H1 (cell line): ENCODE measurements at regions not wholly inside any gene's neighbourhood (a gene's known extent, or its start where the extent isn't known, plus 50 kb on each side); places are given as distances from the start of the nearest gene placed in this dataset.

Experiments
- CTCF ChIA-PET: fragments of 300-600 bp; sonication (Branson Sonifier 250); formaldehyde crosslinking; loops from one replicate; lab custom pipeline; 2021; ENCODE audit not compliant: partially characterized antibody; lab: Charles Lee
- POLR2A ChIA-PET: fragments of 300-600 bp; sonication (Branson Sonifier 250); formaldehyde crosslinking; loops from one replicate; lab custom pipeline; 2021; ENCODE audit warnings: inconsistent platforms; ENCODE audit not compliant: partially characterized antibody; lab: Charles Lee
- DNase-seq, 2 experiments: peaks; one replicate each; pipeline versions ENCODE4 v3.0.0 to v3.0.0-alpha.2; 2010 to 2022; ENCODE audit warnings: low spot score in 2 of 2, low read depth in 1 of 2, mixed read lengths in 1 of 2
- FAIRE-seq: peaks from 2 replicates; lab custom pipeline; 2011; peaks lifted over from hg19 to GRCh38; lab: Jason Lieb, UNC
- H2AFZ ChIP-seq: 2 replicates; pipeline ENCODE4 v1.8.1; 2012; ENCODE audit warnings: low read length, inconsistent platforms
- H2AK5ac ChIP-seq: 2 replicates; pipeline ENCODE4 v1.6.1; 2013; ENCODE audit warnings: low read depth, low read length
- H2BK120ac ChIP-seq: replicated peaks from 2 replicates; pipeline ENCODE3; 2013; ENCODE audit warnings: low read depth, low read length, inconsistent platforms
- H2BK12ac ChIP-seq: 2 replicates; pipeline ENCODE4 v1.6.1; 2013; ENCODE audit warnings: low read depth, low read length
- H2BK15ac ChIP-seq: 2 replicates; pipeline ENCODE4 v1.6.1; 2013; ENCODE audit warnings: low read length
- H2BK20ac ChIP-seq: 2 replicates; pipeline ENCODE4 v1.6.1; 2013; ENCODE audit warnings: low read length
- H2BK5ac ChIP-seq: 2 replicates; pipeline ENCODE4 v1.6.1; 2013; ENCODE audit warnings: low read depth, low read length
- H3K14ac ChIP-seq: 2 replicates; pipeline ENCODE4 v1.6.1; 2013; ENCODE audit warnings: inconsistent platforms; ENCODE audit not compliant: insufficient read length
- H3K18ac ChIP-seq: 2 replicates; pipeline ENCODE4 v1.6.1; 2013; ENCODE audit warnings: low read length; ENCODE audit errors: extremely low read depth
- H3K23ac ChIP-seq: 2 replicates; pipeline ENCODE4 v1.6.1; 2013; ENCODE audit warnings: inconsistent platforms; ENCODE audit not compliant: insufficient read length
- H3K23me2 ChIP-seq: 2 replicates; pipeline ENCODE4 v1.6.1; 2013; ENCODE audit warnings: low read depth, low read length
- H3K27ac ChIP-seq: 2 replicates; pipeline ENCODE4 v1.6.1; 2011; ENCODE audit warnings: low read depth, low read length, inconsistent platforms
- H3K27me3 ChIP-seq, 4 experiments: replicated peaks in 1 of 4; 1 replicate in 1 of 4; 2 replicates in 3 of 4; pipeline versions ENCODE4 v1.6.1 to v1.8.1; 2011 to 2013; ENCODE audit warnings: low read length in 3 of 4, mild to moderate bottlenecking in 3 of 4, inconsistent platforms in 2 of 4, mixed read lengths in 2 of 4, moderate library complexity in 1 of 4; ENCODE audit not compliant: control insufficient read depth in 3 of 4, insufficient read depth in 3 of 4; ENCODE audit errors: extremely low read depth in 1 of 4
- H3K36me3 ChIP-seq, 4 experiments: 2 replicates each; pipeline versions ENCODE4 v1.6.1 to v1.8.1; 2011 to 2013; ENCODE audit warnings: mild to moderate bottlenecking in 4 of 4, low read length in 3 of 4, moderate library complexity in 2 of 4, control low read depth in 1 of 4, inconsistent platforms in 1 of 4; ENCODE audit not compliant: insufficient read depth in 4 of 4, control insufficient read depth in 2 of 4
- H3K4ac ChIP-seq: replicated peaks from 2 replicates; pipeline ENCODE3; 2013; ENCODE audit warnings: low read length, low read depth, mixed read lengths, inconsistent platforms; ENCODE audit not compliant: insufficient read length
- H3K4me1 ChIP-seq, 4 experiments: replicated peaks in 1 of 4; 1 replicate in 1 of 4; 2 replicates in 3 of 4; pipeline versions ENCODE4 v1.6.1 to v1.8.1; 2011 to 2013; ENCODE audit warnings: low read length in 3 of 4, inconsistent platforms in 2 of 4, mixed read lengths in 1 of 4; ENCODE audit not compliant: insufficient read depth in 4 of 4, control insufficient read depth in 3 of 4
- H3K4me2 ChIP-seq, 2 experiments: 2 replicates each; pipeline versions ENCODE4 v1.6.1 to v1.8.1; 2011 to 2013; ENCODE audit warnings: low read depth in 2 of 2, low read length in 2 of 2, control low read depth in 1 of 2, inconsistent platforms in 1 of 2, mild to moderate bottlenecking in 1 of 2; ENCODE audit not compliant: insufficient read depth in 1 of 2
- H3K4me3 ChIP-seq, 4 experiments: fragments of 200-600, 300-600 bp in 1 of 4; sonication (generic), shearing (Covaris generic), sonication (Bioruptor Twin) in 1 of 4; 2 replicates each; pipeline versions ENCODE4 v1.5.1 to v1.8.1; 2011 to 2016; ENCODE audit warnings: low read length in 4 of 4, low read depth in 3 of 4, control low read depth in 2 of 4, inconsistent platforms in 2 of 4, mild to moderate bottlenecking in 2 of 4, mixed read lengths in 1 of 4, moderate library complexity in 1 of 4; ENCODE audit not compliant: insufficient read depth in 2 of 4; ENCODE audit errors: extremely low read depth in 1 of 4
- H3K56ac ChIP-seq: replicated peaks from 2 replicates; pipeline ENCODE3; 2013; ENCODE audit warnings: low read depth, mild to moderate bottlenecking, mixed read lengths, low read length, inconsistent platforms; ENCODE audit not compliant: insufficient read length
- H3K79me1 ChIP-seq: 2 replicates; pipeline ENCODE4 v1.6.1; 2013; ENCODE audit warnings: low read depth, low read length, control low read depth
- H3K79me2 ChIP-seq, 2 experiments: 2 replicates each; pipeline versions ENCODE4 v1.6.1 to v1.8.1; 2012 to 2013; ENCODE audit warnings: low read length in 2 of 2, mild to moderate bottlenecking in 2 of 2, inconsistent platforms in 1 of 2; ENCODE audit not compliant: insufficient read depth in 2 of 2, control insufficient read depth in 1 of 2
- H3K9ac ChIP-seq, 4 experiments: replicated peaks in 1 of 4; 1 replicate in 1 of 4; 2 replicates in 3 of 4; pipeline versions ENCODE4 v1.6.1 to v1.8.1; 2011 to 2013; ENCODE audit warnings: low read depth in 3 of 4, low read length in 3 of 4, control low read depth in 2 of 4, mild to moderate bottlenecking in 2 of 4, moderate library complexity in 2 of 4, inconsistent platforms in 1 of 4; ENCODE audit errors: extremely low read depth in 1 of 4
- H3K9me3 ChIP-seq, 2 experiments: 2 replicates each; pipeline versions ENCODE4 v1.6.1 to v1.8.1; 2012 to 2013; ENCODE audit warnings: mild to moderate bottlenecking in 2 of 2, moderate library complexity in 2 of 2, control low read depth in 1 of 2, inconsistent platforms in 1 of 2, low read depth in 1 of 2, low read length in 1 of 2, mixed read lengths in 1 of 2; ENCODE audit not compliant: insufficient read depth in 2 of 2
- H4K20me1 ChIP-seq, 2 experiments: replicated peaks in 1 of 2; 2 replicates each; pipeline versions ENCODE3 to v1.8.1; 2011 to 2013; ENCODE audit warnings: inconsistent platforms in 2 of 2, low read length in 2 of 2, mild to moderate bottlenecking in 1 of 2; ENCODE audit not compliant: insufficient read depth in 2 of 2, control insufficient read depth in 1 of 2
- H4K5ac ChIP-seq: 2 replicates; pipeline ENCODE4 v1.6.1; 2013; ENCODE audit warnings: low read length, low read depth, mixed read lengths, inconsistent platforms; ENCODE audit not compliant: insufficient read length
- H4K8ac ChIP-seq: 2 replicates; pipeline ENCODE4 v1.8.0; 2013; ENCODE audit warnings: mild to moderate bottlenecking, moderate library complexity, low read length, inconsistent platforms; ENCODE audit not compliant: insufficient read depth; ENCODE audit errors: extremely low read depth
- H4K91ac ChIP-seq: replicated peaks from 2 replicates; pipeline ENCODE3; 2013; ENCODE audit warnings: low read length, mixed read lengths, inconsistent platforms; ENCODE audit not compliant: insufficient read length
- BACH1 ChIP-seq: IDR thresholded peaks from 2 replicates; pipeline ENCODE4 v1.6.1; 2012; ENCODE audit warnings: low read length, improper control_type of control experiment
- CREB1 ChIP-seq: IDR thresholded peaks from 2 replicates; pipeline ENCODE4 v1.6.1; 2012; ENCODE audit warnings: inconsistent platforms
- JUN ChIP-seq: IDR thresholded peaks from 2 replicates; pipeline ENCODE4 v1.6.1; 2011; ENCODE audit warnings: low read depth, mild to moderate bottlenecking, improper control_type of control experiment, low read length
- RFX5 ChIP-seq: IDR thresholded peaks from 2 replicates; pipeline ENCODE4 v1.6.1; 2011; ENCODE audit warnings: low read depth, low read length, improper control_type of control experiment, borderline replicate concordance
- SIX5 ChIP-seq: IDR thresholded peaks from 2 replicates; pipeline ENCODE4 v1.6.1; 2011; ENCODE audit warnings: mild to moderate bottlenecking, low read depth, low read length
- TCF12 ChIP-seq: IDR thresholded peaks from 2 replicates; pipeline ENCODE4 v1.6.1; 2011; ENCODE audit warnings: low read depth, mild to moderate bottlenecking, low read length
- WGBS, 2 experiments: shearing (Covaris generic) in 1 of 2; methylation state at CpG; one replicate each; pipeline versions ENCODE4 v1.1.6 to v1.1.7; 2013 to 2015; ENCODE audit warnings: low lambda C conversion rate in 2 of 2, mixed read lengths in 2 of 2, inconsistent platforms in 1 of 2, low coverage in 1 of 2, missing lambda C conversion rate in 1 of 2; ENCODE audit not compliant: insufficient replicate concordance in 2 of 2, insufficient coverage in 1 of 2, insufficient read length in 1 of 2; ENCODE audit errors: extremely low coverage in 1 of 2, missing lambda C conversion rate in 1 of 2; 5-methylcytosine and 5-hydroxymethylcytosine counted together

DNA sequence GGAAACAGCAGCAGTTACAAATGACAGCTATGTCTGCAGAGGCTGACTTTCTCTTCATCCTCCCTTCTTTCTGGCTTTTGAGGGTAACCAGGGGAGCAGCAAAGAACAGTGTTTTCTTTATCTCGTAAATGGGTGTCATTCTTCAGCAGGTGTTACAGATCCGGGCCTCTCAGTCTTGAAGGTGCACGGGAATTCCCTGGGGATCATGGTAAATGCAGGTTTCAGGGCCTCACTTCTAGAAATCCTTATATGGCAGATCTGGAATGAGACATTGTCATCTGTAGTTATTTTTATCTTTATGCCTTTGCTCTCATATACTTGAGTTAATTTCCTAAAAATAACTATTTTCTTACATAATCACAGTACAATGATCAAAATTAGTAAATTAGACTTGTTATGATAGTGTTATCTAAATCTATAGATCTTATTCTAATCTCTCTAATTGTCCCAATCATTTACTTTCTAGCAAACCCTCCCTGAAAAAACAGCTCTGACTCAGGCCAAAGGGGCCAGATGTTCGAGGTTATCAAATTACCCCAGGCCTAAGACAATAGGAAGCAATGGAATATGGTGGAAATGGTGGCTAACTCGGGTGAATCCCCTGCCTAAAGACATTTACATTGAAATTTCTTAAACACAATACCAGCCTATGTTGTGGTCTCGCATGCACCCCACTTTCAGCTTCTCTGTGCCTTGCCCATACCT lies 145.0 kb downstream of the CAND1 start:
- H3K56ac ChIP-seq: no peak overlapping the region
- no peak overlapping the region for H2BK120ac ChIP-seq
- no peak for TF ChIP-seq JUN
- no peak for TF ChIP-seq CREB1
- TF ChIP-seq SIX5: no peak
- TF ChIP-seq TCF12: peak; percentile 47; the same call in 1 of the 2 replicates
- TF ChIP-seq RFX5: no peak
- no peak for TF ChIP-seq BACH1
- no peak overlapping the region for H2AFZ ChIP-seq
- H4K8ac ChIP-seq: no peak overlapping the region
- no peak overlapping the region for H3K14ac ChIP-seq
- H2BK20ac ChIP-seq: no peak overlapping the region
- H2BK15ac ChIP-seq: no peak overlapping the region
- H2BK5ac ChIP-seq: no peak overlapping the region
- no peaks in the 10 kb centered on the region for H4K20me1 ChIP-seq
- no peak overlapping the region for H2BK12ac ChIP-seq
- H3K36me3 ChIP-seq: no peaks in the 10 kb centered on the region
- 0 out of 2 replicates have a peak overlapping the region, but pooled peaks have one; percentile 17 for H3K27ac ChIP-seq
- no peak overlapping the region for H3K23ac ChIP-seq
- FAIRE-seq (no peak), DNase-seq (no peak)
- H3K18ac ChIP-seq: no peak overlapping the region
- H3K79me2 ChIP-seq: no peaks in the 10 kb centered on the region
- ChIA-PET CTCF (interaction anchor here (0.6 to 3.0 kb wide), 19 partner anchors 9 to 1072 kb away, joined by 3 to 45 read pairs (median 4); no protein-coding TSS in a partner anchor), POLR2A (no interaction called here)
- H3K4me1 ChIP-seq: peaks cover 3 to 16% (median 14%) of the 10 kb centered on the region in 4 experiments; a peak in 6 of 7 replicates
- no peaks in the 10 kb centered on the region for H3K79me1 ChIP-seq
- no peak overlapping the region; a peak in 1 of 7 replicates for H3K9ac ChIP-seq
- H4K91ac ChIP-seq: no peak overlapping the region
- 70% methylated on average over 6 of the region's 6 CpGs; no CpG with 5 or more reads in 1 of the 2 experiments for WGBS, 2 experiments
- H3K4ac ChIP-seq: no peak overlapping the region
- H3K27me3 ChIP-seq: no peaks in the 10 kb centered on the region
- no peak overlapping the region for H4K5ac ChIP-seq
- no peak overlapping the region for H2AK5ac ChIP-seq
- H3K9me3 ChIP-seq: no peaks in the 10 kb centered on the region
- peak overlapping the region; percentile 0 to 36; a peak in 1 of 4 replicates for H3K4me2 ChIP-seq
- H3K23me2 ChIP-seq: no peaks in the 10 kb centered on the region
- no peak overlapping the region for H3K4me3 ChIP-seq
